ENCODE measurements at regions not wholly inside any gene's neighbourhood (a gene's known extent, or its start where the extent isn't known, plus 50 kb on each side); places are given as distances from the start of the nearest gene placed in this dataset.

DNA sequence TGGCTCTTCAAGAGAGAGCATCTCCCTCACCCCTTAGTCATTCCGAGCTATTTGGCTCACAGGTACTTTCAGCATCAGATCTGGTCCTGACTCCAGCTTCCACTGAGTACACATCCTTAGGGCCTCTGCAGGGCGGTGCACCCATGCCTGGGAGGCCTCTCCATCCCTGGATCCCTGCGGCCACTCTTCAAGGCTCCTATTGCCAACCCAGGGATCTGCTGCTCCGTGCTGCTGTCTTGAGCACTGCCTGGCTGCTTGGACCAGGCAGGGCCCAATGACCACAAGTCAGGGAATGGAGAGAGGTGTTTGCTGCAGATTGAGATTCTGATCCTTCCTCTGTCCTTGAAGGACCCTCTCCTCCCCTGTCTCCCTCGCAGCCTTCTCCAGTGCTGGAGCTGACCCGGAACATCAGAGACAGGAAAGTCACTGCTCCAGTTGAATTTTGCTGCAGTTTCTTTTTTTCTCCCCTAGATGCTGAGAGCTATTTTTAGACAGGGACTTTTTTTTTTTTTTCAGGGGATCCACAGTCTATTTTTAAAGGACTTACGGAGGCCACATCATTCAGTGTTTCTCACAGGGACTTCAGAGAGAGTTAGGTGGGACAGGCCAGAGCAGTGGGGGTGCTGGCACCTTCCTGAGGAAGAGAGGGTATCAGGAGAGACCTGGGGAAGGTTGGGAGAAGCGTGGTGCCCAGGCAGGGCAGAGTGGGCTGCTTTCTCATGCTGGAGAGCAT lies 50.1 kb upstream of the KCNA1 start:
- no peak for DNase-seq

Measured in NCI-H1694 treated with DMSO at 0.1 percent for 48 hours (cell line).